DOHH2 (cell line): ENCODE measurements at regions not wholly inside any gene's neighbourhood (a gene's known extent, or its start where the extent isn't known, plus 50 kb on each side); places are given as distances from the start of the nearest gene placed in this dataset.

Experiments
- CTCF ChIP-seq: fragments of 200-600 bp; sonication (generic); IDR thresholded peaks from one replicate; pipeline ENCODE4 v1.5.1; 2014; ENCODE audit warnings: antibody characterized with exemption, mild to moderate bottlenecking, low read depth, low read length; ENCODE audit not compliant: poor library complexity, severe bottlenecking
- EZH2phosphoT487 ChIP-seq: fragments of 200-600 bp; sonication (generic); IDR thresholded peaks from 2 replicates; pipeline ENCODE4 v1.6.1; 2017; ENCODE audit warnings: borderline replicate concordance, mild to moderate bottlenecking, antibody characterized with exemption, low read length, moderate library complexity, mixed read lengths

- no peak for TF ChIP-seq CTCF
- TF ChIP-seq EZH2phosphoT487: no peak
Measured at GRCh38 chr4:20432088-20432487, 180.4 kb downstream of the SLIT2 start.
